COLO668 (cell line): ENCODE measurements at regions not wholly inside any gene's neighbourhood (a gene's known extent, or its start where the extent isn't known, plus 50 kb on each side); places are given as distances from the start of the nearest gene placed in this dataset.
"Not testable (repeated sequence)": the region's sequence is repeated elsewhere in the genome, so short reads cannot be mapped to it uniquely, and the experiment has no call there.

ENCODE experiments used
- DNase-seq: peaks from one replicate; lab custom pipeline; 2025; ENCODE audit not compliant: unreplicated experiment; lab: John Stamatoyannopoulos, UW

GRCh38 chr1:238916828-238917227, 469.5 kb upstream of the CHRM3 start:
- no peak for DNase-seq

- DNase-seq: no peak
Measured at GRCh38 chr1:238914346-238914745, 472.0 kb upstream of the CHRM3 start.

GRCh38 chr1:238913210-238913609, 473.2 kb upstream of the CHRM3 start:
- no peak for DNase-seq

GRCh38 chr1:238912148-238912547, 474.2 kb upstream of the CHRM3 start:
- DNase-seq: no peak

GRCh38 chr1:238902752-238903151, 483.6 kb upstream of the CHRM3 start:
- not testable (repeated sequence) for DNase-seq

GRCh38 chr1:238900334-238900865, 486.0 kb upstream of the CHRM3 start:
- no peak for DNase-seq

GRCh38 chr1:238898856-238899255, 487.5 kb upstream of the CHRM3 start:
- DNase-seq: no peak

GRCh38 chr1:238895911-238896310, 490.5 kb upstream of the CHRM3 start:
- DNase-seq: no peak

- DNase-seq: no peak
Measured at GRCh38 chr1:238892612-238893011, 493.8 kb upstream of the CHRM3 start.

- no peak for DNase-seq
Measured at GRCh38 chr1:238861342-238862066, 524.9 kb upstream of the CHRM3 start.

GRCh38 chr1:238833919-238834318, 552.4 kb upstream of the CHRM3 start:
- DNase-seq: no peak

- DNase-seq: no peak
Measured at GRCh38 chr1:238832106-238832505, 554.3 kb upstream of the CHRM3 start.

GRCh38 chr1:238830036-238830611, 556.2 kb upstream of the CHRM3 start:
- DNase-seq: no peak

GRCh38 chr1:238826891-238827290, 559.5 kb upstream of the CHRM3 start:
- DNase-seq: no peak

GRCh38 chr1:238823416-238823815, 563.0 kb upstream of the CHRM3 start:
- no peak for DNase-seq

GRCh38 chr1:238811211-238811879, 575.0 kb upstream of the CHRM3 start:
- DNase-seq: no peak

- DNase-seq: no peak
Measured at GRCh38 chr1:238790882-238791281, 595.5 kb upstream of the CHRM3 start.

- no peak for DNase-seq
Measured at GRCh38 chr1:238789916-238790667, 596.3 kb upstream of the CHRM3 start.

- DNase-seq: no peak
Measured at GRCh38 chr1:238787471-238787870, 598.9 kb upstream of the CHRM3 start.

GRCh38 chr1:238783633-238784032, 602.7 kb upstream of the CHRM3 start:
- no peak for DNase-seq

- no peak for DNase-seq
Measured at GRCh38 chr1:238779716-238780115, 606.7 kb upstream of the CHRM3 start.
